H54 (cell line): ENCODE measurements at regions not wholly inside any gene's neighbourhood (a gene's known extent, or its start where the extent isn't known, plus 50 kb on each side); places are given as distances from the start of the nearest gene placed in this dataset.

Experiments used
- DNase-seq: peaks from one replicate; pipeline ENCODE4 v3.0.0; 2011; ENCODE audit warnings: low spot score, mixed read lengths; ENCODE audit not compliant: insufficient read length
- FAIRE-seq: peaks from 3 replicates; lab custom pipeline; 2011; peaks lifted over from hg19 to GRCh38; lab: Jason Lieb, UNC
- POLR2A ChIP-seq: IDR thresholded peaks from 2 replicates; pipeline ENCODE4 v1.6.1; 2011; ENCODE audit warnings: low read depth, mild to moderate bottlenecking, low read length

- DNase-seq (no peak), FAIRE-seq (no peak)
- no peak for TF ChIP-seq POLR2A
Observed at GRCh38 chr14:76551906-76552305, 176.0 kb downstream of the ESRRB start.

DNA sequence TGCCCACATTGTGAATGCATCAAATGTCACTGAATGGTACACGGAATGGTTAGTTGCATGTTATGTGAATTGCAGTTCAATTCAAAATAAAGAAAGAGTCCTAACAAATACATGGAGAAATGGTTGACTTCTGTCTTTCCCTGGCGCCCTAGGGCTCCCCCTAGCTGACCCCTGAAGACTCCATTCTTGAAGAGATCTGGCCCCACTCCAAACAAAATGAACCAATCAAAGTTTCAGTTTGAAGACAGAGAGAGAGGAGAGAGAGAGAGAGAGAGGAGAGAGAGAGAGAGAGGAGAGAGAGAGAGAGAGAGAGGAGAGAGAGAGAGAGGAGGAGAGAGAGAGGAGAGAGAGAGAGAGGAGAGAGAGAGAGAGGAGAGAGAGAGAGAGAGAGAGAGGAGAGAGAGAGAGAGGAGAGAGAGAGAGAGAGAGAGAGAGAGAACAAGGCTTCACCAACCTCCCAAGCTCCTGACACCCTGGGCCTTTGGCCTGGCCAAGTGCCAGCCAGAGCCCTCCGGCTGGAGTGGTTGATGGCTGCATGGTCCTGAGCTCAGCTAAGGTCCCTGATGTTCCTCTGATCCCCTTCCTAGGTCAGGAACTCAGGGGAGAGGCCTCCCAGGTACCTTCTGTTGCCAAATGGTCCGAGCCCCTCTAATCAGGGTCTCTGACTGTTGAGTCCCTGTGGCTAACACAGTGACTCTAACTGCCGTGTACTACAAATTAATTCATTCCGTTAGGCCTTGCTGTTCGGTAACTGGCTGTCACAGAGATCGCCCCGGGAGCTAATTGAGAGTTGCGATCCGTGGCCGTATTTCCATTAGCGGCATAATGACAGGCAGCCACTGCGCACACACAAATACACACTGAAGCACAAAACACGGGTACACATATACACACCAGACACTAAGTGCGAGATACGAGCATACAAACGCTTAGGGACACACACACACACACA lies 188.8 kb downstream of the ESRRB start:
- TF ChIP-seq POLR2A: no peak
- no peak for FAIRE-seq
- DNase-seq: no peak

- FAIRE-seq (no peak), DNase-seq (no peak)
- TF ChIP-seq POLR2A: no peak
Observed at GRCh38 chr14:76566439-76566838, 190.5 kb downstream of the ESRRB start.

- DNase-seq (no peak), FAIRE-seq (no peak)
- no peak for TF ChIP-seq POLR2A
Observed at GRCh38 chr14:76574416-76575095, 186.7 kb upstream of the VASH1 start.

- no peak for DNase-seq
- no peak for TF ChIP-seq POLR2A
- FAIRE-seq: no peak
Observed at GRCh38 chr14:76575108-76575507, 186.2 kb upstream of the VASH1 start.

DNA sequence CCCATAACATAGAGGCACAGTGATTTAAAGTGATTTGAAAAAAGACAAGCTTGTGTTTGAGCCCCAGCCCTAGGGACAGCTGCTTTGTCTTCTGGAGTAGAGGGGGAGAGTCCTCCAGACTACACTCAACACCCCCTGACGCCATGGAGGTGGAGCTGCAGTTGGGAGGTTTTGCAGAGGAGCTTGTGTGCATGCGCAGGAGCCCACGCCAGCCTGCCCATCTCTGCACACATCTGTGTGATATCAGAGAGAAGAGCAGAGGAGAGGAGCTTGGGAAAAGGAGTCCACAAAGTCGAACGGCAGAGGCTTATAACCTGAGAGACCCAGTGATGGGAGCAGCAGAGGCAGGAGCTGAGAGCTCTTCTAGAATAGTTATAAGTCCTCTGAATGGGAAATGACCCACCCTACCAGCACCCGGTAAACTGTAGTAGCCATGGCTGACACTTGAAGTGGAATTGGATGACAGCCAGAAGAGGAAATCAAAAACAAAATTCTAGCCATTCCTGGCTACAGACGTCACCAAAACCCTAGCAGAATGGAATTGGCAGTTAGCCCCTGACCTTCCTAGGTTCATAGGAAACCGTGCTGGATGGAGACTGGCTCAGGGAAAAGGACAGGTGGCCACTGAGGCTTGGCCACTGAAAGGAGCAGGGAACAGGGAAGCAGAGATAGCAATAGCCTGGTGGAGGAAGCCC lies 185.1 kb upstream of the VASH1 start:
- no peak for DNase-seq
- FAIRE-seq: no peak

DNA sequence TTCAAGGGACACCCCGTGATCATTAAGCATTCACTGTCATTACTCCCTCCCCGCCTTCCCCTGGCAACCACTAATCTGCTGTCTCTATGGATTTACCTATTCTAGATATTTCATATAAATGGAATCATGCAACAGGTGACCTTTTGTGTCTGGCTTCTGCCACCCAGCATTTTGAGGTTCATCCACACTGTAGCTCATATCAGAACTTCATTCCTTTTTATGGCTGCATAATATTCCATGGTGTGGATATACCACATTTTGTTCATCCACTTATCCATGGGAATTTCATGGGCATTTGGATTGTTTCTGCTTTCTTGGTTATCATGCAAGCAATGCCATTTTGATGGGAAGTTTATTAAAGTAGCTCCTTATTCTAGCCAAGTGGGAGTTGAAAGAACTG lies 184.2 kb upstream of the VASH1 start:
- no peak for TF ChIP-seq POLR2A
- DNase-seq: no peak
- no peak for FAIRE-seq

More for the DNA sequence above, 185.1 kb upstream of the VASH1 start:
- TF ChIP-seq POLR2A: no peak

DNA sequence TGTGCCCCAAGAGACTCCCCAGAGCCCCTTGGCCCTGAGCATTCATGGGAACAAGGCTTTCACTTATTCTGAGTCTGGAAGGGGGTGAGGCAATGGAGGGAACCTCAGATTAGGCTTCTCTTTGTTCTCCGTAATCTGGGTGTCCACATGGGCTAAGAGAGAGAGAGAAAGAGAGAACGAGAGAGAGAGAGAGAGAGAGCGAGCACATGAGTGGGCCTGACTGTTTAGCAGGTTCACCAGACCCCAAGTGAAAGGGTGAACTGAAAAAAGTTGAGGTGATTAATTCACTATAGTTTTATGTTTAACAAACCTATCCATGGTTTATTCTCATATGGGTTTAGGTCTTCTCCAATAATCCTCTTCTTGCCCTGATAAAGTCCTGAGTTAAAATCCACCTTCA lies 183.4 kb upstream of the VASH1 start:
- FAIRE-seq (no peak), DNase-seq (no peak)
- no peak for TF ChIP-seq POLR2A

GRCh38 chr14:76580399-76580798 lies 180.9 kb upstream of the VASH1 start:
- no peak for TF ChIP-seq POLR2A
- DNase-seq (no peak), FAIRE-seq (no peak)

DNA sequence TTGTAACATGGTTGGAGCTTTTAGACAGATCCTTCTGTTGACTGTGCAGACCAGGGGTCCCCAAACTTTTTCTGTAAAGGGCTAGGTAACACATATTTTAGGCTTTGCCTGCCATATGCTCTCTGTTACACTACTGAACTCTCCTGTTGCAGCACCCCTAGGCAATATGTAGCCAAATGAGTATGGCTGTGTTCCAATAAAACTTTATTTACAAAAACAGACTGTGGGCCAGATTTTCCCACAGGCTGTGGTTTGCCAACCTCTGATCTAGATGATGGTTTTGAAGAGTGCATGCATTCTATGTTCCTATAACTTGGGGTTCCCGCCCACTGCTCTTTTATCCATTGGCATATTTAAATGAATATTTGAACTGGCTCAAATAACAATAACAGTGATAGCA lies 180.3 kb upstream of the VASH1 start:
- no peak for TF ChIP-seq POLR2A
- FAIRE-seq: no peak

GRCh38 chr14:76581592-76581991 lies 179.7 kb upstream of the VASH1 start:
- FAIRE-seq: no peak
- no peak for TF ChIP-seq POLR2A
- no peak for DNase-seq

More for the DNA sequence above, 180.3 kb upstream of the VASH1 start:
- DNase-seq: no peak

- FAIRE-seq: no peak
- TF ChIP-seq POLR2A: no peak
Observed at GRCh38 chr14:76582447-76582846, 178.8 kb upstream of the VASH1 start.

DNA sequence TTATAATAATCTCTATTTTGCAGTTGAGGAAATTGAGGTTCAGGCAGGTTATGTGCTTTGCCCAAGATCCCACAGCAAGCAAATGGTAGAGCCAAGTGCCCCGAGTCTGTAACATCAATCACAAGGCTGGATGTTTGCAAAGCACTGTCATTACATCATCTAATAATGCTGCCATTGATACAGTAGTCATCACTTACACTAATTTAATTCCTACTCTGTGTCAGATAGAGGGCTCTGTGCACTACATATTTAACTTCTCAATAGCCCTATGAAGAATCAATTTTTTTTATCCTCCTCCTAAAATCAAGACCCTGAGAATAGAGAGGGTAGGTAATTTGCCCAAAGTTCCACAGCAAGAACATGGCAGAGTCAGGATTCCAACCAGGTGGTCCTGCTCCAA lies 178.1 kb upstream of the VASH1 start:
- DNase-seq (no peak), FAIRE-seq (no peak)
- TF ChIP-seq POLR2A: no peak

More at GRCh38 chr14:76582447-76582846, 178.8 kb upstream of the VASH1 start:
- DNase-seq: no peak

DNA sequence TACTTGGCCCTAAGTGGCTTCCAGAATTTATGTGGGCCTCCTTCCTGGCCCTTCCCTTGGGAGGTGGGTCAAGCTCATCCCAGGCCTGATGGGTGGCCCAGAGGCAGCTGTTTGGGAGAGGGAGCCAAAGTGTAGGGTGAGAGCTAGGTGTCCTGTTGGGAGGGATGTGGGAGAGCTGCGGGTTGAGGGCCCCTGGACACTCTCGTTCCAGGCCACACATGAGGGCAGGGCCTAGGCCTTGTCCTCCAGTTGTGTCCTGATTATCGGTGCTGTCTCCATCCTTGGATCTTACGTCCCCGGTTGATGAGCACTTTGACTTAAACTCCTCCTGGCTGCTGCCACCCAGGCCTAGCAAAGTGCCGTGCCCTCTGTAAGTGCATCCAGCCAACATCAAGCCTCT lies 177.5 kb upstream of the VASH1 start:
- FAIRE-seq (no peak), DNase-seq (no peak)
- no peak for TF ChIP-seq POLR2A
